ENCODE measurements at regions not wholly inside any gene's neighbourhood (a gene's known extent, or its start where the extent isn't known, plus 50 kb on each side); places are given as distances from the start of the nearest gene placed in this dataset.

DNA sequence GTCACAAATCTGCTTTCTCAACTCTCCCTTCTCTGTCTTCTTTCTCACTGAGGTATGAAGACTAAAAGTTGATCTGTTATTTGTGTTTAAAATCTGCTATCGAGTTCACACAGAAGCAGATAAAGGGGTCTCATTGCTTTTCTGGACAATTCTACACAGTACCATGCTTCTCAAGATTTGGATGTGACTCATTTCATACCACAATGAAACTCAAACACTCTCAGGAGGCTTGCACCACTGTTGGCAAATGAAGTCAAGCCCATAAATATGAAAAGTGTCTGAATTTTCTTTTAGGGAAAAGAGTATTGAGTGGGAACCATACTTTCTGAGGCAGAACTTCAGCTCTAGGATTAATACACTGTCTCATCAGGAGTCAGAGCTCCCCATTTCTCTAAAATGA lies 274.6 kb upstream of the CYRIA start:
- intact Hi-C loops (cut with DNase I; ENCODE audit: low total_unique reads) = no loop called here
- no peaks in the 10 kb centered on the region for H3K36me3 ChIP-seq
- DNase-seq = no peak
- no peaks in the 10 kb centered on the region for H3K9me3 ChIP-seq
- no peak overlapping the region for H3K27ac ChIP-seq
- TF ChIP-seq POLR2AphosphoS5 (IDR thresholded peaks at IDR 0.05) (no peak), EP300 (IDR thresholded peaks at IDR 0.05) (no peak), POLR2A (IDR thresholded peaks at IDR 0.05) (no peak)
- TF ChIP-seq, protein P1, sequence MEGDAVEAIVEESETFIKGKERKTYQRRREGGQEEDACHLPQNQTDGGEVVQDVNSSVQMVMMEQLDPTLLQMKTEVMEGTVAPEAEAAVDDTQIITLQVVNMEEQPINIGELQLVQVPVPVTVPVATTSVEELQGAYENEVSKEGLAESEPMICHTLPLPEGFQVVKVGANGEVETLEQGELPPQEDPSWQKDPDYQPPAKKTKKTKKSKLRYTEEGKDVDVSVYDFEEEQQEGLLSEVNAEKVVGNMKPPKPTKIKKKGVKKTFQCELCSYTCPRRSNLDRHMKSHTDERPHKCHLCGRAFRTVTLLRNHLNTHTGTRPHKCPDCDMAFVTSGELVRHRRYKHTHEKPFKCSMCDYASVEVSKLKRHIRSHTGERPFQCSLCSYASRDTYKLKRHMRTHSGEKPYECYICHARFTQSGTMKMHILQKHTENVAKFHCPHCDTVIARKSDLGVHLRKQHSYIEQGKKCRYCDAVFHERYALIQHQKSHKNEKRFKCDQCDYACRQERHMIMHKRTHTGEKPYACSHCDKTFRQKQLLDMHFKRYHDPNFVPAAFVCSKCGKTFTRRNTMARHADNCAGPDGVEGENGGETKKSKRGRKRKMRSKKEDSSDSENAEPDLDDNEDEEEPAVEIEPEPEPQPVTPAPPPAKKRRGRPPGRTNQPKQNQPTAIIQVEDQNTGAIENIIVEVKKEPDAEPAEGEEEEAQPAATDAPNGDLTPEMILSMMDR (IDR thresholded peaks at IDR 0.05) = no peak
- H3K4me3 ChIP-seq = no peak overlapping the region
- H3K4me1 ChIP-seq = no peaks in the 10 kb centered on the region
- WGBS, 5 donors = 73 to 91% (median 81%) methylated on average over 1 of the region's 1 CpG
- no peaks in the 10 kb centered on the region for H3K27me3 ChIP-seq

- intact Hi-C loops (cut with DNase I; ENCODE audit: low total_unique reads) = no loop called here
- Histone ChIP-seq H3K4me1 (no peaks in the 10 kb centered on the region), H3K27ac (no peak overlapping the region), H3K4me3 (no peak overlapping the region), H3K36me3 (no peaks in the 10 kb centered on the region), H3K27me3 (no peaks in the 10 kb centered on the region), H3K9me3 (no peaks in the 10 kb centered on the region)
- TF ChIP-seq POLR2A (IDR thresholded peaks at IDR 0.05) (no peak), POLR2AphosphoS5 (IDR thresholded peaks at IDR 0.05) (no peak), EP300 (IDR thresholded peaks at IDR 0.05) (no peak)
- TF ChIP-seq, protein P1 (IDR thresholded peaks at IDR 0.05) = no peak
- DNase-seq = no peak
- 68 to 83% (median 78%) methylated on average over 1 of the region's 1 CpG for WGBS, 5 donors
Measured at GRCh38 chr2:16939771-16940170, 274.1 kb upstream of the CYRIA start.

- Histone ChIP-seq H3K4me3 (no peak overlapping the region), H3K9me3 (no peaks in the 10 kb centered on the region), H3K27ac (no peak overlapping the region), H3K4me1 (no peaks in the 10 kb centered on the region), H3K36me3 (no peaks in the 10 kb centered on the region), H3K27me3 (no peaks in the 10 kb centered on the region)
- TF ChIP-seq EP300 (IDR thresholded peaks at IDR 0.05) (no peak), POLR2A (IDR thresholded peaks at IDR 0.05) (no peak)
- TF ChIP-seq, protein P1 (IDR thresholded peaks at IDR 0.05) = no peak
- no peak for DNase-seq
- WGBS, 5 donors = 60 to 76% (median 63%) methylated on average over 4 of the region's 4 CpGs
- intact Hi-C loops (cut with DNase I; ENCODE audit: low total_unique reads) = no loop called here
Measured at GRCh38 chr2:16933355-16933754, 267.7 kb upstream of the CYRIA start.

DNA sequence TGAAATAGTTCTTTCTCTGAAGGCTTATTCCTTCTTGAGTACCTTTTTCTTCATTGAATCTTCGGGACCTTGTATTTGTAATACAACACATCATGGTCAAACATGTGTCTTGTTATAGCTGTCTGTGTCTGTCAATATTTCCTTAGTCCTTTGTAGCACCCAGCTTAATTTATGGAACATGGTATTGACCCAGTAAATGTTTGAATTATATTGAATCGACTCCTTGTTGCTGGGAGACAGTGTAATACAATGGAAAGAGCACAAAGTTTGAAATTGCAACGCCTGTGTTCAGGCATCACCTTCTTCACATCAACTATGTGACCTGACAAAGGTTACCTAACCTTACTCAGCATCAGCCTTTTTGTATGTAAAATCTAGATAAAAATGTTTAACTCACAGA lies 267.2 kb upstream of the CYRIA start:
- WGBS, 5 donors = 35 to 61% (median 49%) methylated on average over 3 of the region's 3 CpGs
- Histone ChIP-seq H3K27me3 (no peaks in the 10 kb centered on the region), H3K27ac (no peak overlapping the region), H3K4me3 (no peak overlapping the region), H3K9me3 (no peaks in the 10 kb centered on the region), H3K4me1 (no peaks in the 10 kb centered on the region), H3K36me3 (no peaks in the 10 kb centered on the region)
- DNase-seq = no peak
- intact Hi-C loops (cut with DNase I; ENCODE audit: low total_unique reads) = no loop called here
- no peak for TF ChIP-seq EP300 (IDR thresholded peaks at IDR 0.05)
- TF ChIP-seq, protein P1 (IDR thresholded peaks at IDR 0.05) = no peak

- H3K4me3 ChIP-seq = no peak overlapping the region
- H3K36me3 ChIP-seq = no peaks in the 10 kb centered on the region
- 64 to 77% (median 71%) methylated on average over 4 of the region's 4 CpGs for WGBS, 5 donors
- no peak for TF ChIP-seq POLR2AphosphoS5 (IDR thresholded peaks at IDR 0.05)
- TF ChIP-seq POLR2A (IDR thresholded peaks at IDR 0.05) = no peak
- TF ChIP-seq, protein P1 (IDR thresholded peaks at IDR 0.05) = no peak
- no peak for TF ChIP-seq EP300 (IDR thresholded peaks at IDR 0.05)
- intact Hi-C loops (cut with DNase I; ENCODE audit: low total_unique reads) = no loop called here
- H3K9me3 ChIP-seq = no peaks in the 10 kb centered on the region
- H3K27ac ChIP-seq = no peak overlapping the region
- H3K4me1 ChIP-seq = no peaks in the 10 kb centered on the region
- no peak for DNase-seq
- H3K27me3 ChIP-seq = no peaks in the 10 kb centered on the region
Measured at GRCh38 chr2:16931441-16931840, 265.8 kb upstream of the CYRIA start.

Data from stomach (tissue), 8 donors.